ENCODE measurements at regions not wholly inside any gene's neighbourhood (a gene's known extent, or its start where the extent isn't known, plus 50 kb on each side); places are given as distances from the start of the nearest gene placed in this dataset.
"Not testable (repeated sequence)": the region's sequence is repeated elsewhere in the genome, so short reads cannot be mapped to it uniquely, and the experiment has no call there.

GRCh38 chr5:36739751-36740221 lies 133.4 kb downstream of the SLC1A3 start:
- ATAC-seq (ENCODE audit: poor library complexity): peak; percentile 61
- intact Hi-C loops (cut with DNase I): loop anchor here (10.0 kb wide), 1 partner anchor 265 kb away; no protein-coding TSS in a partner anchor
- DNase-seq: peak; percentile 74

GRCh38 chr5:36740259-36740898 lies 134.0 kb downstream of the SLC1A3 start:
- intact Hi-C loops (cut with DNase I): no loop called here
- DNase-seq (no peak), ATAC-seq (ENCODE audit: poor library complexity) (no peak)

- DNase-seq (no peak), ATAC-seq (ENCODE audit: poor library complexity) (no peak)
- intact Hi-C loops (cut with DNase I): no loop called here
Observed at GRCh38 chr5:36741128-36741527, 134.7 kb downstream of the SLC1A3 start.

- DNase-seq (no peak), ATAC-seq (ENCODE audit: poor library complexity) (no peak)
- intact Hi-C loops (cut with DNase I): no loop called here
Observed at GRCh38 chr5:36743891-36744772, 132.4 kb upstream of the NIPBL start.

GRCh38 chr5:36744773-36745589 lies 131.6 kb upstream of the NIPBL start:
- DNase-seq (peak; percentile 74), ATAC-seq (ENCODE audit: poor library complexity) (peak; percentile 89)
- intact Hi-C loops (cut with DNase I): no loop called here

- DNase-seq; intact Hi-C loops (cut with DNase I); ATAC-seq (ENCODE audit: poor library complexity): not testable (repeated sequence)
Observed at GRCh38 chr5:36747794-36748193, 128.8 kb upstream of the NIPBL start.

GRCh38 chr5:36751886-36752285 lies 124.7 kb upstream of the NIPBL start:
- ATAC-seq (ENCODE audit: poor library complexity) (no peak), DNase-seq (no peak)
- intact Hi-C loops (cut with DNase I): no loop called here

GRCh38 chr5:36755342-36755741 lies 121.2 kb upstream of the NIPBL start:
- ATAC-seq (ENCODE audit: poor library complexity): no peak
- DNase-seq: no peak
- intact Hi-C loops (cut with DNase I): no loop called here

- intact Hi-C loops (cut with DNase I): no loop called here
- DNase-seq (no peak), ATAC-seq (ENCODE audit: poor library complexity) (no peak)
Observed at GRCh38 chr5:36755920-36756488, 120.6 kb upstream of the NIPBL start.

- intact Hi-C loops (cut with DNase I): no loop called here
- no peak for DNase-seq
- ATAC-seq (ENCODE audit: poor library complexity): no peak
Observed at GRCh38 chr5:36756848-36757247, 119.7 kb upstream of the NIPBL start.

GRCh38 chr5:36759117-36759516 lies 117.5 kb upstream of the NIPBL start:
- intact Hi-C loops (cut with DNase I): no loop called here
- DNase-seq (no peak), ATAC-seq (ENCODE audit: poor library complexity) (no peak)

GRCh38 chr5:36763454-36763853 lies 113.1 kb upstream of the NIPBL start:
- intact Hi-C loops (cut with DNase I): no loop called here
- DNase-seq (no peak), ATAC-seq (ENCODE audit: poor library complexity) (no peak)

GRCh38 chr5:36765876-36766275 lies 110.7 kb upstream of the NIPBL start:
- intact Hi-C loops (cut with DNase I): no loop called here
- DNase-seq (no peak), ATAC-seq (ENCODE audit: poor library complexity) (no peak)

- intact Hi-C loops (cut with DNase I): no loop called here
- ATAC-seq (ENCODE audit: poor library complexity): no peak
- DNase-seq: no peak
Observed at GRCh38 chr5:36766981-36767380, 109.6 kb upstream of the NIPBL start.

- ATAC-seq (ENCODE audit: poor library complexity) (no peak), DNase-seq (no peak)
- intact Hi-C loops (cut with DNase I): no loop called here
Observed at GRCh38 chr5:36768450-36768849, 108.1 kb upstream of the NIPBL start.

- intact Hi-C loops (cut with DNase I): no loop called here
- no peak for ATAC-seq (ENCODE audit: poor library complexity)
- DNase-seq: no peak
Observed at GRCh38 chr5:36769129-36769770, 107.3 kb upstream of the NIPBL start.

- ATAC-seq (ENCODE audit: poor library complexity) (no peak), DNase-seq (no peak)
- intact Hi-C loops (cut with DNase I): no loop called here
Observed at GRCh38 chr5:36770125-36770524, 106.4 kb upstream of the NIPBL start.
